ENCODE measurements at regions not wholly inside any gene's neighbourhood (a gene's known extent, or its start where the extent isn't known, plus 50 kb on each side); places are given as distances from the start of the nearest gene placed in this dataset.

DNA sequence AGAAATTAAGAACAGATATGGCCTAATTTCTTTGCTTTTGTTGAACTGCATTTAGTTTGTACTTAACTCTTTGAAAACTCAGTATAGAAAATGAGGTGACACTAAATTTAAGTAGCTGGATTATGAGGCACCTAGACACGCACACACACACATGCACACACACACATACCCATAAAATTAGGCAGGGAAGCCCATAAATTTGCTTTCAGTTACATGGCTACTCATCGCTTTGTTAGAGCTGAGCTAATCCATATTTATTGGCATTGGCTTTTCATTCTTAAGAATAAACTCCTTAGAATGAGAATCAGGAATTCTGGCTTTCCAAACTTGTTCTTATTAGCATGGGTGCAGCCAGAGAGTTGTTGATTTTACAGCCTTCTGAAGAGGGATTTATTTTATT, 61.7 kb upstream of the MBNL2 start:
- DNase-seq (no peak), ATAC-seq (no peak)
- Histone ChIP-seq H3K36me3 (no peaks in the 10 kb centered on the region), H3K4me1 (no peaks in the 10 kb centered on the region), H3K27me3 (no peaks in the 10 kb centered on the region), H3K4me3 (no peak overlapping the region), H3K27ac (no peak overlapping the region), H3K9me3 (no peaks in the 10 kb centered on the region)
- TF ChIP-seq, protein P1, sequence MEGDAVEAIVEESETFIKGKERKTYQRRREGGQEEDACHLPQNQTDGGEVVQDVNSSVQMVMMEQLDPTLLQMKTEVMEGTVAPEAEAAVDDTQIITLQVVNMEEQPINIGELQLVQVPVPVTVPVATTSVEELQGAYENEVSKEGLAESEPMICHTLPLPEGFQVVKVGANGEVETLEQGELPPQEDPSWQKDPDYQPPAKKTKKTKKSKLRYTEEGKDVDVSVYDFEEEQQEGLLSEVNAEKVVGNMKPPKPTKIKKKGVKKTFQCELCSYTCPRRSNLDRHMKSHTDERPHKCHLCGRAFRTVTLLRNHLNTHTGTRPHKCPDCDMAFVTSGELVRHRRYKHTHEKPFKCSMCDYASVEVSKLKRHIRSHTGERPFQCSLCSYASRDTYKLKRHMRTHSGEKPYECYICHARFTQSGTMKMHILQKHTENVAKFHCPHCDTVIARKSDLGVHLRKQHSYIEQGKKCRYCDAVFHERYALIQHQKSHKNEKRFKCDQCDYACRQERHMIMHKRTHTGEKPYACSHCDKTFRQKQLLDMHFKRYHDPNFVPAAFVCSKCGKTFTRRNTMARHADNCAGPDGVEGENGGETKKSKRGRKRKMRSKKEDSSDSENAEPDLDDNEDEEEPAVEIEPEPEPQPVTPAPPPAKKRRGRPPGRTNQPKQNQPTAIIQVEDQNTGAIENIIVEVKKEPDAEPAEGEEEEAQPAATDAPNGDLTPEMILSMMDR (IDR thresholded peaks at IDR 0.05) = no peak
- no peak for TF ChIP-seq POLR2A (IDR thresholded peaks at IDR 0.05)
- intact Hi-C loops (cut with DNase I) = no loop called here
- 85% methylated on average over 2 of the region's 2 CpGs for WGBS (ENCODE audit: insufficient coverage, low coverage, low lambda C conversion rate, missing lambda C conversion rate)

DNA sequence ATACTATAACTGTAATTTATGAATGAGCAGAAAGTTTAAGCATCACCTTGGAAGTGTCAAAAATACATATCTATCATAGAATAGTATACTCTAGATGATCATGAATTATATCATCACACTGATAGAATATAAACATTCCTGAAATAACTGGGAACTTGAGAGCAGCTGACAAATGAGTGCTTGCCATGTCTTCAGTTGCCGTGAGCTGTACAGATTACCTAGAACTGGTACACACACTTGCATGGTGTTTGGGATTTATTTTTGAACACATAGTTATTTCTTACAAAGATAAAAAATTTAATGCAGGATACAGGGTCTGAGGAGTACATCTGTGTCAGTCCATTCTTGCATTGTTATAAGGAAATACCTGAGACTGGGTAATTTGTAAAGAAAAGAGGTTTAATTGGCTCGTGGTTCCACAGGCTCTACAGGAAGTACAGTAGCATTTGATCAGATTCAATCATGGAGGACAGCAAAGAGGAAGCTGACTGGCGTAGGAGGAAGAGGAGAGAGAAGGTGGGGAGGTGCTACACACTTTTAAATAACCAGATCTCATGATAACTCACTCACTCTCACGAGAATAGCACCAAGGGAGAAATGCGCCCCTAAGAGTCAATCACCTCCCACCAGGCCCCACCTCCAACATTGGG, 60.4 kb upstream of the MBNL2 start:
- Histone ChIP-seq H3K27me3 (no peaks in the 10 kb centered on the region), H3K4me1 (no peaks in the 10 kb centered on the region), H3K27ac (no peak overlapping the region), H3K36me3 (no peaks in the 10 kb centered on the region), H3K4me3 (no peak overlapping the region), H3K9me3 (no peaks in the 10 kb centered on the region)
- intact Hi-C loops (cut with DNase I) = no loop called here
- no peak for DNase-seq
- TF ChIP-seq, protein P1 (IDR thresholded peaks at IDR 0.05) = no peak
- no peak for TF ChIP-seq POLR2A (IDR thresholded peaks at IDR 0.05)
- ATAC-seq = no peak
- 72% methylated on average over 5 of the region's 5 CpGs for WGBS (ENCODE audit: insufficient coverage, low coverage, low lambda C conversion rate, missing lambda C conversion rate)

DNA sequence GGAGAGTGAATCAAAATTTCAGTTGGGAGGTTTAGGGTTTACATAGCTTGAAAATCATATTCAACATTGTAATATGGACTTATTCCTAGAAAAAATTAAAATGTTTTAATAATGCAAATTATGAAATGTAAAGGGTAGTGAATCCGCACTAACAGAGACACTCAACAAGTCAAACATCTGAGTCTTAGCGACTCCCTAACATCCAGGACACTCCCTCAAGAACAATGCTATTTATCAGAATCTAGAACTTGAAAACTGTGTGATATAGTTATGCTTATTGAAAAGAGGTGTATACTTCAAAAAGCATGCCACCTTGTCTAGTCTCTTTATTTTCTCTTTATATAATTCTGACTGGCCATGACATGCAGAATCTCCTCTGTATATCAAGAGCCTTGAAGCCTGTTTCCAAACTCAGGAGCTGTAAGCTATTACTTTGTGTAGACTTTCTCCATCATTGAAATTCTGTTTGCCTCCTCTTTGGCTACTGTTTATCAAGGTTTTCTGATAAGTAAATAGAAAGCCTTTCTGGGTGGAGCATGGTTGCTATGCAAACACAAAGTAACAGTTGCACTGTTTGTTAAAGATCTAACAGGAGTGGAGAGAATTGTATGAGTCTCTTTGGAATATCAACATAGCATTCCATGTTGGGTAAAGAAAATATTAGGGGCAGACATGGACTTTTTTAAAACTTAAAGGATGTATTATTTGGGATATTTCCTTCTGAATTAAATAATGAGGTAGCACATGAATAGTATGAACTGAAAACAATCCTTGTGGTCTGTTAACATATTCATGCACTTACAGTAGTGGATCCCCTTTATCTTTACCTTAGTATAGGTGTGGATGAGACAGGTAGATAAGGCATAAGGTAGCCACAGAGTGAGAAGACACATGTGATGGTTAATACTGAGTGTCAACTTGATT, 56.4 kb upstream of the MBNL2 start:
- H3K27me3 ChIP-seq = no peaks in the 10 kb centered on the region
- TF ChIP-seq, protein P1 (IDR thresholded peaks at IDR 0.05) = no peak
- no peak for TF ChIP-seq POLR2A (IDR thresholded peaks at IDR 0.05)
- no peaks in the 10 kb centered on the region for H3K4me1 ChIP-seq
- DNase-seq (no peak), ATAC-seq (peak; percentile 80 to 99 (median 94))
- intact Hi-C loops (cut with DNase I) = no loop called here
- 91% methylated on average over 2 of the region's 2 CpGs for WGBS (ENCODE audit: insufficient coverage, low coverage, low lambda C conversion rate, missing lambda C conversion rate)
- H3K9me3 ChIP-seq = no peaks in the 10 kb centered on the region
- no peaks in the 10 kb centered on the region for H3K36me3 ChIP-seq
- H3K4me3 ChIP-seq = no peak overlapping the region
- no peak overlapping the region for H3K27ac ChIP-seq

DNA sequence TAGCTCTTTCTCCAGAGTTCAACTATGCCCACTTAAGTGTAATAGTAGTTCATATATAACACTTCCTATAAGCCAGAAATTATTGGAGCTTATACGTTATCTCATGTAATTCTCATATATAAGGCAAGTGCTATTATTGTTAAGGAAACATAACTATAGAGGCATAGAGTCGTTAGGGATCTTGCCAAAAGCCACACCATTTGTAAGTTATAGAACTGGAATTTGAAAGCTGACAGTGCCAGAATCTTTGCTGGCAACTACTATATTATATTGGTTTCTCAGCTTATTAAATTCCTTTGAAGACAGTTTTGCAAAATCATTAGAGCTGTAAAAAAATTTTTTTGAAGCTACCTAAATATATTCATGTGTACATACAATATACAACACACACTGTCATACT, 51.0 kb upstream of the MBNL2 start:
- Histone ChIP-seq H3K27me3 (no peaks in the 10 kb centered on the region), H3K27ac (no peak overlapping the region), H3K36me3 (no peaks in the 10 kb centered on the region), H3K4me1 (no peaks in the 10 kb centered on the region), H3K9me3 (no peaks in the 10 kb centered on the region), H3K4me3 (no peak overlapping the region)
- no peak for TF ChIP-seq POLR2A (IDR thresholded peaks at IDR 0.05)
- TF ChIP-seq, protein P1 (IDR thresholded peaks at IDR 0.05) = no peak
- ATAC-seq (no peak), DNase-seq (no peak)
- intact Hi-C loops (cut with DNase I) = no loop called here
- WGBS (ENCODE audit: insufficient coverage, low coverage, low lambda C conversion rate, missing lambda C conversion rate) = 88% methylated on average over 2 of the region's 2 CpGs
